OCI-LY3 (cell line): ENCODE measurements at regions not wholly inside any gene's neighbourhood (a gene's known extent, or its start where the extent isn't known, plus 50 kb on each side); places are given as distances from the start of the nearest gene placed in this dataset.

Experiments used
- H2AFZ ChIP-seq: fragments of 200-600, 300-600 bp; shearing (Covaris generic); 2 replicates; pipeline ENCODE4 v1.6.0; 2014; ENCODE audit warnings: antibody characterized with exemption, low read depth, low read length
- H3K27ac ChIP-seq: fragments of 200-600, 300-600 bp; sonication (generic); 2 replicates; pipeline ENCODE4 v1.5.1; 2014; ENCODE audit warnings: mild to moderate bottlenecking, low read length, moderate library complexity, mixed read lengths
- H3K27me3 ChIP-seq: fragments of 200-600, 300-600 bp; sonication (generic); 2 replicates; pipeline ENCODE4 v1.6.1; 2014; ENCODE audit warnings: low read depth, low read length, mixed read lengths
- H3K36me3 ChIP-seq: fragments of 200-600, 300-600 bp; sonication (generic); replicated peaks from 2 replicates; pipeline ENCODE3; 2014; ENCODE audit warnings: low read depth, low read length, mixed read lengths
- H3K4me1 ChIP-seq: fragments of 300-600, 200-600 bp; sonication (generic); 2 replicates; pipeline ENCODE4 v1.6.1; 2014; ENCODE audit warnings: low read length, mixed read lengths
- H3K4me2 ChIP-seq: fragments of 200-600, 300-600 bp; sonication (generic); 2 replicates; pipeline ENCODE4 v1.6.1; 2014; ENCODE audit warnings: low read length, mixed read lengths
- H3K4me3 ChIP-seq: fragments of 300-600, 200-600 bp; sonication (generic); 2 replicates; pipeline ENCODE4 v1.5.1; 2014; ENCODE audit warnings: antibody characterized with exemption, mild to moderate bottlenecking, low read length, moderate library complexity
- H3K79me2 ChIP-seq: fragments of 300-600, 200-600 bp; shearing (Covaris generic); 2 replicates; pipeline ENCODE4 v1.6.1; 2014; ENCODE audit warnings: mild to moderate bottlenecking, low read length, mixed read lengths
- H3K9ac ChIP-seq: fragments of 300-600, 200-600 bp; shearing (Covaris generic); 2 replicates; pipeline ENCODE4 v1.6.0; 2014; ENCODE audit warnings: mild to moderate bottlenecking, low read length, moderate library complexity
- H3K9me3 ChIP-seq: fragments of 200-600, 300-600 bp; shearing (Covaris generic); 2 replicates; pipeline ENCODE4 v1.6.1; 2014; ENCODE audit warnings: low read length, mixed read lengths; ENCODE audit not compliant: insufficient read depth
- H4K20me1 ChIP-seq: fragments of 200-600, 300-600 bp; sonication (generic); 2 replicates; pipeline ENCODE4 v1.6.1; 2016; ENCODE audit warnings: low read length, mixed read lengths; ENCODE audit not compliant: insufficient read depth
- CTCF ChIP-seq: fragments of 200-600, 300-600 bp; sonication (generic); IDR thresholded peaks from 2 replicates; pipeline ENCODE4 v1.5.1; 2014; ENCODE audit warnings: antibody characterized with exemption, low read length, low read depth
- EZH2phosphoT487 ChIP-seq: fragments of 200-600 bp; shearing (Covaris generic); IDR thresholded peaks from 2 replicates; pipeline ENCODE4 v1.6.1; 2018; ENCODE audit warnings: antibody characterized with exemption, mixed run types, low read depth

GRCh38 chr6:7034055-7034454 is 73.7 kb upstream of the RREB1 start:
- Histone ChIP-seq H3K9me3 (no peaks in the 10 kb centered on the region), H3K27me3 (0 out of 2 replicates have a peak, but pooled peaks cover 5% of the 10 kb centered on the region), H3K36me3 (no peaks in the 10 kb centered on the region), H3K27ac (no peak overlapping the region), H3K4me2 (no peak overlapping the region), H3K79me2 (no peaks in the 10 kb centered on the region), H3K9ac (no peak overlapping the region), H3K4me3 (no peak overlapping the region), H4K20me1 (no peaks in the 10 kb centered on the region), H3K4me1 (no peaks in the 10 kb centered on the region), H2AFZ (no peak overlapping the region)
- no peak for TF ChIP-seq EZH2phosphoT487

- Histone ChIP-seq H3K4me1 (no peaks in the 10 kb centered on the region), H3K9ac (no peak overlapping the region), H3K79me2 (no peaks in the 10 kb centered on the region), H3K4me2 (no peak overlapping the region), H3K27ac (no peak overlapping the region), H3K9me3 (no peaks in the 10 kb centered on the region), H3K4me3 (no peak overlapping the region), H2AFZ (no peak overlapping the region), H4K20me1 (no peaks in the 10 kb centered on the region), H3K36me3 (no peaks in the 10 kb centered on the region), H3K27me3 (0 out of 2 replicates have a peak, but pooled peaks cover 5% of the 10 kb centered on the region)
- no peak for TF ChIP-seq CTCF
- no peak for TF ChIP-seq EZH2phosphoT487
Measured at GRCh38 chr6:7035837-7036249, 71.9 kb upstream of the RREB1 start.

- no peaks in the 10 kb centered on the region for H4K20me1 ChIP-seq
- no peak overlapping the region for H3K9ac ChIP-seq
- no peak overlapping the region for H3K27ac ChIP-seq
- no peaks in the 10 kb centered on the region for H3K79me2 ChIP-seq
- H3K4me2 ChIP-seq, result no peak overlapping the region; the same call in 1 of the 2 replicates
- TF ChIP-seq EZH2phosphoT487 (no peak), CTCF (no peak)
- no peak overlapping the region for H3K4me3 ChIP-seq
- H2AFZ ChIP-seq, result no peak overlapping the region; the same call in 1 of the 2 replicates
- peaks cover 11% of the 10 kb centered on the region for H3K4me1 ChIP-seq
- no peaks in the 10 kb centered on the region for H3K9me3 ChIP-seq
- 0 out of 2 replicates have a peak, but pooled peaks cover 4% of the 10 kb centered on the region for H3K27me3 ChIP-seq
- H3K36me3 ChIP-seq, result no peaks in the 10 kb centered on the region
Measured at GRCh38 chr6:7041511-7042026, 66.2 kb upstream of the RREB1 start.

GRCh38 chr6:7042056-7042653 is 65.6 kb upstream of the RREB1 start:
- no peak overlapping the region for H3K4me2 ChIP-seq
- H4K20me1 ChIP-seq, result no peaks in the 10 kb centered on the region
- H3K9me3 ChIP-seq, result no peaks in the 10 kb centered on the region
- H2AFZ ChIP-seq, result peak overlapping the region; percentile 1; the same call in 1 of the 2 replicates
- 0 out of 2 replicates have a peak, but pooled peaks cover 4% of the 10 kb centered on the region for H3K27me3 ChIP-seq
- H3K4me3 ChIP-seq, result no peak overlapping the region
- no peak overlapping the region for H3K27ac ChIP-seq
- TF ChIP-seq EZH2phosphoT487, result no peak
- TF ChIP-seq CTCF, result no peak
- no peaks in the 10 kb centered on the region for H3K36me3 ChIP-seq
- peaks cover 16% of the 10 kb centered on the region for H3K4me1 ChIP-seq
- H3K9ac ChIP-seq, result no peak overlapping the region
- no peaks in the 10 kb centered on the region for H3K79me2 ChIP-seq
